IPS DF 19.7 (cell line): ENCODE measurements at regions not wholly inside any gene's neighbourhood (a gene's known extent, or its start where the extent isn't known, plus 50 kb on each side); places are given as distances from the start of the nearest gene placed in this dataset.

ENCODE experiments used
- DNase-seq: peaks from one replicate; pipeline ENCODE4 v3.0.0-alpha.2; 2013; ENCODE audit warnings: low read depth, low spot score

- no peak for DNase-seq
Measured at GRCh38 chr14:104274806-104275205, 136.4 kb downstream of the KIF26A start.

DNA sequence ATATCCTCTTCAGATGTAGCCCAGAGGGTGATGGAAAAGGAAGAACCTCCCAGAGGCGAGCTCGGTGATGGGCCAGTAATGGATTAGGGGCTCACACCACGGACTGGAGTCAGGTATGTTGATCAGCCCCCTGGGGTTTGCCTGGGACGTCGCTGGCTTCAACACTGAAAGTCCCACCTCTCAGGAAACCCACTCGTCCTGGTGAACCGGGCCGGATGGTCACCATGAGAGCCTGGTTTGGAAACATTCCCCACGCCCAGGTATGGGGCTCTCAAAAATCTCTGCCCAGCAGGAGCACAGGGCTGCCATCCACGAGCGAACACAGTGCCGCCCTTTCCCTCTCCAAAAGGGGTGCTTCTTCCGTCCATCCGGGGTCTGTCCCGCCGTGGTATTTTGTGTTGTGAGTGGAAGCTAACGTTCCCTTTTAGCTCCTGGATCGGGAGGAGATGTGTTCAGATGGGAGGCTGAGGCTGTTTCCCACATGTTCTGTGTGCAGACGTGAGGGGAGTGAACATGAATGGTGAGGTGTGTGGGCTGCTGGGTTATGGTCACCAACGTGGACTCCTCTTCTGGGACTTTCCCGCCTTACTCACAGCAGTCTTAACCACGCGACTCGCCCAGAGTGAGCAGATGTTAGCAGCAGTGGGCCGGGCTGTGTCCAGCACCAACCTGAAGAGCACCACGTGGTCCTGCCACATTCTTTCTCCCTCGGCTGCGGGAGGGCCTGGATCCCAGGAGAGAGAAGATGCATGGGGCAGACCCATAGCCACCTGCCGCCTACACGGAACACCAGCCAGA lies 139.2 kb downstream of the KIF26A start:
- no peak for DNase-seq

DNA sequence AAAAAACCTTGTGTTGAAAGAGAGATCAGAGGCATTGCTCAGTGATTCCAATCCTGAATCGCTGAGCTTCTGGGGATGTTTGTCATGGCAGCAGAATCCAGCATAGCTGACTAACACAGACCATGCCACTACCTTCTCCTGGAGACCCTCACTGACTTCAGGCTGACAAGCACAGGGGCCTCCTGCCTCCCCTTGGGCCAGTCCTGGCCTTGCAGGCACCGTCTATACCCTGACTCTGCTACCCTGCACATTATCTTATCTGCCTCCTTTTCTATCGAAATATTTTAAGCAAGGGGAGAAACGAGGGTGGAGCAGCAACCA lies 139.8 kb downstream of the KIF26A start:
- no peak for DNase-seq

DNA sequence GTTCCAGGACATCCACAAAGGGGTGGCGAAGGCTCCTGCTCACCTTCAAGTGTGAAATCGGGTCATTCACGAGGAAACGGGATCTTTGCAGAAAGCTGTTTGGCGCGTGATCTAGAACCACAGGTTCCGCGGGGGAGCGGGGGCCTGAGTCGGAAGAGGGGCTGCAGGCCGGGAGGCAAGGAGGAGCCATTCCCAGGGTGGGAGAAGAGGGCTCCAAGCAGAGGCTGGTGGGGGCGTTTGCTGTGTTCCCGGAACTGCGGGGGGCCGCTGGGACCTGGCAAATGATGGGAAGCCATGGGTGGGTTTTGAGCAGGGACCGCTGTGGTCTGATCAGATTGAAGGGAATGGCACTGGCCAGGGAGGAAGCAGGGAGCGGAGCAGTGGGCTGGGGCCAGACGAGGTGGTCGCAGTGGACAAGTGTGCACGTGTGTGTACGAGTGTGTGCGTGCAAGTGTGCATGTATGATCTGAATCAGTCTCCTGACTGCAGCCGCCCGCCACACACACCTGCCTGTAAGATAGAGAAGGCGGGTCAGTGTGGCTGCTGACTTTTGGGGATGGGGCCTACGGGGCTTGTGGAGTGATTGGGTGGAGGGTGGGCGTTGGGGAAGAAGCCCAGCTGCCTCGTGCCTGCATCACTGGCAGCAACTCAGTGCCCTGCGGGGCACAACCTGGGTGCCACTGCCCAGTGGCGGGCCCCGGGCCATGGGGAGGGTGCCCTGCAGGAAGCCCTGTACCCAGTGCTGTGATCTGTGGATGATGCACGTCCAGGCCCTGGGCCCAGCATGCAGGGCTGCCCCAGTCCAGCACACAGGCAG lies 141.9 kb downstream of the KIF26A start:
- DNase-seq = no peak

GRCh38 chr14:104280902-104281767 lies 142.7 kb downstream of the KIF26A start:
- DNase-seq = no peak

DNA sequence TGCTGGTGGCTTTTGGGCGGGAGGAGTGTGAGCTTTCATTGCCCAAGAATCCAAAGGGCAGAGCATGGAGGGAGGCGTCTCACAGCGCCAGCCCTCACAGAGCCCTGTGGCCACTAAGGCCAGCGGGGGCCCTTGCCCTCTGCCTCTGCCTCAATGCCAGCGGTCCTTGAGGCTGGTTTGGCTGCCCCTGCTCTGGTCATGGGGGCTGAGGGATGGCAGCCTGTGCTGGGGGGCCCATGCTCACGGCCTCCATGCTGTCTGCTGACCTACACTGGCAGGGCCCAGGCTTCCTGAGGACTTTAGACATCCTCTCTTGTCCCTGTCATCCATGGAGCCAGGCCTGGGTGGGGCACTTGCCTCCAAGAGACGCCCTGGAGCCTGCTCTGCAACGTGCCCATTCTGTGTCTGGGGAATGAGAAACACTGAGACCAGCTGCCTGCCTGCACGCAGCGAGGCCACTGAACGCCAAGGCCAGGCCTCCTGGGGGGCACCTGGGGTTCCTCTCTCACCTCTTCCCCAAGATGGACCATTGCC lies 143.4 kb downstream of the KIF26A start:
- DNase-seq = no peak

GRCh38 chr14:104282332-104283196 lies 144.2 kb downstream of the KIF26A start:
- no peak for DNase-seq

DNA sequence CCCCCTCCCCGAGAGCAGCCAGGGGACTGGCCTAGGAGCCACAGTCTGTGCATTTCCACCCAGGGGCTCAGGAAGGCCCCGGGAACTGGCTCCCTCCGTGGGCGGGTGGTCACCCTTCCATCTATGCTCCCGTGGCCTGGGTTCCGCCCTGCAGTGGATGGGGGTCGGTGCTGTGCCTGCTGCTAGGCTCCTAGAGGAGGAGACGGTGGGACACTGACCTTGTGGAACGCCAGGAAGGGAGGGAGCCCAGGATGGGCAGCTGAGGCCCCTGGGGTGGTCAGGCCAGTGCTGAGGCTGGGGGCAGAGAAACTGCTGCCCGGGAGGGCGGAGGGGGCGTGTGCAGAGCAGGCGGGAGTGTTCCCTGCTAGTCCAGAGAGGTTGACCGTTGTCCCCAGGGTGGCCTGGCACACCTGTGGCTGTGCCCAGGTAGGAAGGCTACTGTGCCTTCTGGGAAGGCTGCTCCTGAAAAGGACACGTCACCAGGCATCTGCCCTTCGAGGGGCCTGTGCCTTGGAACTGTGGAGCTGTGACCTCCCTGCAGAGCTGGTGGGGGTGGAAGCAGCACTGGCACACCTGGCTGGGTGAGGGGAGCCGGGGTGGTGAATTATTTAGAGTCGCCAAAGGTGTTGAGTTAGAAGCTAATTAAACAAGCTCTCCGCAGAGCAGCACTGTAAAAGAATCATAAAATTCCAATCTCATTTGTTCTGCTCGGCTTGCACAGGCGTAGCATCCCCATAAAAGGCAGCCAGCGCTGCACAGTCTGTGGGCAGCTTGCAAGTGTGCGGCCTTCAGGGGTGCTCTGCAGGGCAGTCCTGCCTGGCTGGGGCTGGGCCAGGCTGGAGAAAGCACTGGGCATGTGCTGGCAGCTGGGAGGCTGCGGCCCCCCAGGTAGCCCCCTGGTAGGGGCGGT lies 145.1 kb downstream of the KIF26A start:
- no peak for DNase-seq

DNA sequence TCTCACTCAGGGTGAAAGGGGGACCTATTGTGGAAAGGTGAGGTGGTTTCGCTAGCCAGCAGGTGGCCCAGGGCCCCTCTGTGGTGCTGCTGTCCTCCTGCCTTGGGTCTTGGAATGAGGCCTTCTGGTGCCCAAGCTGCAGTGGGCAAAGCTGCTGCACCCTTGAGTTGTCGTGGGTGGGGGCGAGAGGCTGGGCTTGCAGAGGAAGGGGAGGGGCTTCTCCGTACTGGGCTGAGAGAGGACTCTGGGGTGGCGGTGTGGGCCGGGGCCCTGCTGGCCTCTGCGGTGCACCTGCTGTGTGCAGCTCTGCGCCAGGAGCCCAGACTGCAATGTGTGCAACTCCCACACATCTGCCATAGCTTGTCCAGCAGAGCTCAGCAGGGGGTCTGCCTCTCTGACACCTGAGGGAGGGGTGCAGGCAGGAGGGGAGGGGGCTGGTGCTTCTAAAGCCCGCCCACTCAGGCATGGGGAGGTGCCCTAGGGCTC lies 145.8 kb downstream of the KIF26A start:
- DNase-seq = no peak

GRCh38 chr14:104284636-104285507 lies 146.5 kb downstream of the KIF26A start:
- DNase-seq = no peak

DNA sequence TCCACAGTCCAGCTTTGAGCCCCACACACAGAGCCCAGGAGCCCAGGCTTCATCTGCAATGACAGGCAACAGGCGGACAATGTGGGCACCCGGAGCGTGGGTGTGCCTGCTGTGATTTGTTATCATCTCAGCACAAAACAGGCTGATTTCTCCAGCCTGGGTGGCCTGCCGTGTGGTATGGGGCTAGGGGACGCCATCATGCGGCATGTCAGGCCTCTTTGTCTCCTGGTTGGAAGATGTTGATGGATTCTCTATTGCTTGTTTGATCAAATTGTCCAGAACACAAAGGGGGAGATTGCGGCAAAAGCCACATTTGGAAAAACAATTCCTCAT lies 147.1 kb downstream of the KIF26A start:
- no peak for DNase-seq

- no peak for DNase-seq
Measured at GRCh38 chr14:104286086-104286485, 147.7 kb downstream of the KIF26A start.

DNA sequence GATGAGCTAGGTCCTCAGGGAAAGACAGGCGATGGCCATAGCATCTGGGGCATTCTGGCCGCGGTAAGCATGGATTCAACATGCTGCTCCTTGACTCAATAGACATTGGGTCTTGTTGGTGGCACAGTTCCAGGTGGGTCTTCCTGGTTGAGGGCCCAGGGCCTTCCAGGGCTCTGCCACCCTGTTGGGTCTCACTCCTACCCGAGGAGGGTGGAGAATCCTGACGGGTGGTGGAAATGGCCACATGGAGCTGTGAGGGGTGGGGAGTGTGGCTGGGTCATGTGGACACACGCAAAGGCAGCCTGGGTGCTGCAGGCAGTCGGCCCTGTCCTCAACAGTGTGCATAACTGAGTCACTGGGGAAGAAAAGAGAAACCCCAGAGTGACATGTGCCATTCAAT lies 148.1 kb downstream of the KIF26A start:
- DNase-seq = no peak

DNA sequence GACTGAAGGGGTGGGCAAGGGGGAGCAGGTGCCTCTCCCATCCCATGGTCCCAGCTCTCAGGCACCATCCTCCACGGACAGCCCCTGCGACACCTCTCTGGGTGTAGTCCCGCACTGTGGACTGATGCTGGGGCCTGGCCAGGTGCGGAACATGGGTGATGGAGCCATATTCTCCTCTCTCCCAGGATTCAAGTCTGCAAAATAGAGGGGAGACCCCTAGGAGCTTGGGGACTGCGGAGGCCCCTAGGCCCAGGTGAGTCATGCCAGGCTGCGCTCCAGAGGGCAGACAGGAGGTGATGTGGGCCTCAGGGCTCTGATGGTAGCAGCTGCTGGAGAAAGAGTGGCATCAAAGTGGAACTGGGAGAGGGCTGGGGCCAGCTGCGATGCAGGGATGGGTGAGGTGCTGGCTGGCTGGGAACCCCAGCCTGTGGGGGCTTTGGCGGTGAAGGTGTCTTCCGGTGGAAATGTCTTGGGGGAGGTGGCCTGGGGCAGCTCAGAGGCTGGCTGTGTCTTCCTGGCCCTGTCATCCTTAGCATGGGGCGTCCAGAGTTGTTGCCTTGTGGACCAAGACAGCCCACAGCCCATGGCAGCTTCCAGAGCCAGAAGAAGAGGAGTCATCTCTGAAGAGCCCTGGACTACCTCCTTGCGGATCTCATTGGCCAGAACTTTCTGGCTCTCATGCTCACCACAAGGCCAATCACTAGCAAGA lies 149.1 kb downstream of the KIF26A start:
- DNase-seq = no peak

DNA sequence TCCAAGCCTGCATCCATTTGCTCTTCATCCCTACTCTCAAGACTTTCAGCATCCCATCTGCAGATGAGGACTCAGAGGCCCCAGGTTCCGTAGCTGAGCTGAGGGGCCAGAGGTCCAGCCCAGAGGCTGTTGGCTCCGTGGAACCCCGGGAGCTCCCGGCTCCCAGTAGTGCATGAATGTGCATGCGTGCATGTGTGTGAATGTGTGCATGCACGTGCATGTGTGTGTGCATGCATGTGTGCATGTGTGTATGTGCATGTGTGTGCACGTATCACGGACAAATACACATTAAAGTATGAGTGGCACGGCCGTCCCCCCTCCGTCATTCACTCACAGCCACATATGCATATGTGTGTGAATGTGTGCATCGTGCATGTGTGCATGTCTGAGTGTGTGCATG lies 149.9 kb downstream of the KIF26A start:
- DNase-seq = no peak

- DNase-seq = no peak
Measured at GRCh38 chr14:104289507-104289906, 151.1 kb downstream of the KIF26A start.

GRCh38 chr14:104290058-104290667 lies 151.8 kb downstream of the KIF26A start:
- DNase-seq = no peak

DNA sequence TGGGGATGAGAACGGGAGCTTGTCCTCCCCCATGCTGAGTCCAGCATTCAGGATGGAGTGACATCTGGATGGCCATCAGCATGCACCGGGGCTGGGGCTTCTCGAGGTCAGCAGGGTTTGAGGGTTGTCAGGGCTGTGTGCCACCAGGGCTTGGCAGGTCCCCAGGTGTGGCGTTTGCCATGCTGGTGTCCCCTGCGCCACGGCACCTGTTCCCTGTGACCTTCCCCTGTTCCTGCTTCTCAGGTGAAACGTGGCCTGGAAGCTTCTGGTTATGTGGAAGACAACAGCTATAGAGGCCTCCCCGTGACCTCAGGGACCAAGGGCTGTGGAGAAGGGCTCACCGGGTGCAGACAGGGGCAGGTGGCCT lies 152.4 kb downstream of the KIF26A start:
- no peak for DNase-seq
